DMS53 treated with DMSO at 0.1 percent for 48 hours (cell line): ENCODE measurements at regions not wholly inside any gene's neighbourhood (a gene's known extent, or its start where the extent isn't known, plus 50 kb on each side); places are given as distances from the start of the nearest gene placed in this dataset.
"Not testable (repeated sequence)": the region's sequence is repeated elsewhere in the genome, so short reads cannot be mapped to it uniquely, and the experiment has no call there.

Experiments
- DNase-seq: peaks from one replicate; lab custom pipeline; 2025; ENCODE audit not compliant: unreplicated experiment; lab: John Stamatoyannopoulos, UW

GRCh38 chrX:84611843-84612636 is 109.8 kb upstream of the HDX start:
- DNase-seq = no peak

DNA sequence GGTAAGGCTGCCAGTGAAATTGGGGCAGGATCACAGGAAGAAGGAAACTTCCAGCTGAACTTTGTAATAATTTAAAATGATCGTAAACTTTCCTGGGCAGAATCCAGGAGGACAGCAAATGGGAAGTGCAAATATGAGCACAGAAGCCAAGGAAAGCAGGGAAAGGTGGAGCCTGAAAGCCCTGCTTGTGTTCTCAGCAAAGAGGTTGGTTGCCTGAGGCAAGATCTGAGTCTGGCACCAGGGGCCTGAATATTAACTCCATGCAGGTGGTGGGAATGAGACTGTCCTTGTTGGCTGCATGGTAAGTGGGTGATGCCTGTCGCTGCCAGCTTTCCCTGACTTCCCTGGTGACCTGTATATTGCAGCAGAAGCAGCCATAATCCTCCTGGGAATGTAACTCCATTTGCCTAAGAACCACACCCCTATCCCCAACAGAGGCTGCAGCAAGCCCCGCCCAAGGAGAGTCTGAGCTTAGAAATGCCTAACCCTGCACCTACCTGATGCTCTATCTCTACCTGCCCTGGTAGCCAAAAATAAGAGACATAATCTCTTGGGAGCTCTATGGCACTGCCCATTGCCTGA is 132.0 kb upstream of the HDX start:
- DNase-seq = no peak

DNA sequence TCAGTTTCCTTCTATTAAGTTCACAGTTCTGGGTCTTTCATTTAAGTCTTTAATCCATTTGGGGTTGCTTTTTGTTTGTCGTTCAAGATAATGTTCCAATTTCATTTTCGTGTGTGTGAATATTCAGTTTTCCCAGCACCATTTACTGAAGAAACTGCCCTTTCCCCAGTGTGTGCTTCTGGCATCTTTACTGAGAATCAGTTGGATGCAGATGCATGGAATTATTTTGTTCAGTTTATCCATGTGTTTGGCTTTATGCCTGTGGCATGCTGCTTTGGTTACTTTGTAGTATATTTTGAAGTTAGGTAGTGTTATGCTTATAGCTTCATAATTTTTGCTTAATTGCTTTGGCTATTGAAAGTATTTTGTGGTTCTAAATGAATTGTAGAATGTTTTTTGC is 163.8 kb upstream of the HDX start:
- DNase-seq = no peak

DNA sequence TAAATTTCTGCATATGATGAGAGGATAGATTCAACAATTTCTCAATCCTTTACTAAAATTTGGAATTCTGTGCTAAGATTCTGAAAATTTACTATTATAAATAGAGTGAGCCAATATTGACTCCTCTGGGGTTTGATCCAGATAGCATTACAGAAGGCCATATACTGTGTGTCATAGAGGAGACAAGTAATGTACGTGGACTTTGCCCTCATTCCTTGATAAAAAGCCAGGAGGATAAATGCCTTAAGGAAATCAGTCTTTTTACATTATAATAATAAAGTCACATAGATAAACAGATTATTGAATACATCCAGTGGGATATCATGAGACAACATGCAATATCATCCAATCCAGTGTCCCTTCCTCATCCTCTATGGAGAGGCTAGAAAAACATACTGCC is 188.0 kb upstream of the HDX start:
- DNase-seq = no peak

GRCh38 chrX:84709987-84710386 is 207.7 kb upstream of the HDX start:
- DNase-seq = no peak

DNA sequence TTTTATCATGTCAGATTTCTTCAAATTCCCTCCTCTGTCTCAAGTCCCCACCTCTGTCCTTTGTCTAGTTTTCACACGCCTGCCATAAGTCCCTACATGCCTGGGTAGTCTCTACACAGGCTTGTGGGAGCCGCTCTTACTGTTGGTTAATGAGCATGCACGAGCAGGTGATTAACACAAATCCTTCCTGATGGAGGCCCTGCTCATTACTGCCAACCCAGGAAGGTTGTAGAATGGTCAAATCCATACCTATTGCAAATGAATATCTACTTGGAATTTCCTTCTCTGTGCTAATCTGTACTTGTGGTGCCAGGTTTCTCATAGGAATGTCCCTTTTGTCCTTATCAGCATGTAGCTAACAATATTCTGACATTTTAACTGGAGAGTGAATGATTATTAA is 208.4 kb upstream of the HDX start:
- no peak for DNase-seq

GRCh38 chrX:84712621-84713020 is 210.4 kb upstream of the HDX start:
- DNase-seq = no peak

DNA sequence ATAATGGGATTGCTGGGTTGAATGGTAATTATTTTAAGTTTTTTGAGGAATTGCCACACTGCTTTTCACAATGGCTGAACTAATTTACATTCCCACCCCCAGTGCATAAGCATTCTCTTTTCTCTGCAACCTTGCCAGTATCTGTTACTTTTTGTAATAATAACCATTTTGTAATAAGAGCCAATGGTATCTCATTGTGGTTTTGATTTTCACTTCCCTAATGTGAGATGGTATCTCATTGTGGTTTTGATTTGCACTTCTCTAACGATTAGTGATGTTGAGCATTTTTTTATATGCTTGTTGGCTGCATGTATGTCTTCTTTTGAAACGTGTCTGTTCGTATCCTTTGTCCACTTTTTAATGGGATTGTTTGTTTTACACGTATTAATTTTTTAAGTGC is 213.1 kb upstream of the HDX start:
- no peak for DNase-seq

DNA sequence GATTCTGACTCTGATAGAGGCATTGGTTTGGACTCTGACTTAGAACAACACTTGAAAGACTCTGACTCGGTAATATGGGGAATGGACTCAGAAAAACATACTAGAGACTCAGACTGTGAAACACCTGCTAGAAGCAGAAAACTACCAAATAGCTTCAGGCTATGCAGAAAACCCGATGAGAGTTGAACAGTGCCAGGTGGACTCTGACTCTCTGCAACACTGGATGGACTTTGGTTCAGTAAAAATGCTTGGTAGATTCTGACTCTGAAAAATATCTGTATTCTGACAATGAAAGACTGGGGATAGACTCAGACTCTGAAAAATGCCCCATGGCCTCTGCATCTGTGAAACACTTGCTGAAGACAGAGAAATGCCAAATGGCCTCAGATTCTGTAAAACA is 215.1 kb upstream of the HDX start:
- DNase-seq = no peak

- DNase-seq = no peak
Measured at GRCh38 chrX:84721416-84721815, 219.2 kb upstream of the HDX start.

DNA sequence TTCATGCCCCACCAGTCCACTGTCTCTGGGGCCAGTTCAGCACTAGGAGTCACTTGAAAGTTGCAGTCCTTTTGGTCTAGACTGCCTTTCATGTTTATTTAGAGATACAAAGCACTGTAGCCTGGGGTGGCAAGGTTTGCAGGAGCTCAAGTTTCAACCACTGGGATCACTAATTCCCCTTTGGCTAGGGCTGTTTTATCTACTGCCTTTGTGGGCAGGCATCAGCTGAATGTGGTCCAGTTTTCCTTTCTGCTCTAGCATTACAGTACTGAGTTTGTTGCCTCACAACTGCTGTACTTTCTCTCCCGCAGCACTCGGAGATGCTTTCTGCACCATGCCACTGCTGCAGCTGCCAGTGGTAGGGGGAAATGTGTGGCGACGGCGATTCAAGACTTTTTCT is 222.3 kb upstream of the HDX start:
- DNase-seq = no peak

DNA sequence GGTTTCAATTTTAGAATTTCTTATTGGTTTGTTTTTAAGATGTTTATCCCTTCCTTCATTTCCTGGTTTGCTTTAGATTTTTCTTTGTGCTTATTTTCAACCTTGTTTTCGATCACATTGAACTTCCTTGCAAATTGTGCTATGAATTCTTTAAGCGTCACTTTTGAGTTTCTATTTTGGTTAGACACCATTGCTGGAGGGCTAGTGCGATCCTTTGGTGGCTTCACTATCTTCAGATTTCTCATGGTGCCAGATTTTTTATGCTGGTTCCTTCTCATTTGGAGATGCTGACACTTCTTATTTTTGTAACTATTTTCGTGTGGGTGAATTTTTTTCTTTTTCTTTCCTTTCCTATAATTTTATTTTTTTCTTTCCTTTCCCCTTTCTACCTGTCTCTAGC is 227.2 kb upstream of the HDX start:
- peak; percentile 24 for DNase-seq

DNA sequence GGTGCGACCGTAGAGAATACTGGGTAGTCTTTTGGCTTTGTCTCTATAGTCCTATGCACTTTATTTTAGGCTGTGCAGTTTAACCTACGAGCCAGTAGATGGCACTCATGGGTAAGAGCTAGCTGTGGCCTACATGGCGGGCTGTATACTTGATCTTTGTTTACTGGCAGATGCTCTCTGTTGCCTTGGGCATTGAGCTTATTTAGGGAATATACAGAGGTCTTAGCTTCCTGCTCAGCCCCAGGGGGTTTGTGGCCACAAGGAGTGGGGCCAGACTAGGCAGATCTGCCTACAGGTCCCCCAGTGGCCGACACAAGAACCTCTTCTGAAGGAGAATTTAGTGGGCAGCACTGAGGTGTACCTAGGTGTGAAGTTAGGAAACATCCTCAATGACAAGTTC is 227.6 kb upstream of the HDX start:
- peak; percentile 71 for DNase-seq

DNA sequence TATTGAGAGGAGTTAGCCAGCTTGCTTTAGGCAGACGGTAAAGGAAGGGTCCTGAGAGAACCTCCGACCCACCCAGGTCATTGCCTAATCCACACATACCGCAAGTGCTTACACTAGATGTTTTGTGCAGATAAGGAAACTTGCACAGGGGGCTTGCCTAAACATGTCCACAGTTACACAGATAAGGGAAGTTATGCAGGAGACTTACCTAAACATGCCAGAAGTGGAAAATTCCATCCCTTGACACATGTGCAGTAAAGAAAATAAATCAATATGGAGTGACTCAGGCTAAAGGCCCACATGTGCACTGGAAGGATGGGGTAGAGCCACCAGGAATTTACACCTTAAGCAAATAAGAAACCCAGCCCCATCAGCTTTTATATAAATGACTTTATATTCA is 232.8 kb upstream of the HDX start:
- no peak for DNase-seq

DNA sequence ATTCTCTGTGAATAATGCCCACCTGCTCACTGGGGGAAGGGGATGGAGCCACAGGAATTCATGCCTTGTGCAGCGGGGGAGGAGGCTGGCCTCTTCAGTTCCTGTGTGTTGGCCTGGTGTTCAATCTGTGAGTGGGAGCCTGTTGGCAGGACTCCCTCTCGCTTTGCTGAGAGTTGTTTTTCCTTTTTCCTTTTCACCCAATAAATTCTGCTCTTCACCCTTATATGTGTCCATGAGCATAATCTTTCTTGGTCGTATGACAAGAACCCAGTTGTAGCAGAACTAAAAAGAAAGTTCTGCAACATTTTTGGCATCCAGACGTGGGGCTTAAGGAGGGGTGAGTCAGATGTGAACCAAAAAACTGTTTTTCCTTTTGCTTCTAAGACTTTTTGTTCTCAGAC is 235.2 kb upstream of the HDX start:
- no peak for DNase-seq

DNA sequence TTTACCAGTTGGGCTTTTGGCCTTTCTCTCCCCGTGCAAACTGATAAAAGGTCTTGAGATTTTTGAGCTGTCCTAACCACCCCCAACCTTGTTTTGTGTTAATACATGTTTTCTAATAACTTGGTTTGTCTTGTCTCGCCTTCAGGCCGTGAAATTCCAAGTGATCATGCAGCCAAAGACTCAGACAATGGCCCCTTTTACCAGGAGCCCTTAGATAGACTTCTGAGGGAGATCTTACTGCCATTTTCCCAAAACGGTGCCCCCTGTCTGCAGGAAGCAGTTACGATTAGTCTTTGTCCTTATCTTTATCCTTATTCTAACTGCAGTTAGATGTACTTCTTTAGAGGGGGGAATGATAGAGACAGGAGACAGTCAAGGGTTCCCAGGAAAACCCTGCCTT is 245.3 kb upstream of the HDX start:
- DNase-seq = no peak

DNA sequence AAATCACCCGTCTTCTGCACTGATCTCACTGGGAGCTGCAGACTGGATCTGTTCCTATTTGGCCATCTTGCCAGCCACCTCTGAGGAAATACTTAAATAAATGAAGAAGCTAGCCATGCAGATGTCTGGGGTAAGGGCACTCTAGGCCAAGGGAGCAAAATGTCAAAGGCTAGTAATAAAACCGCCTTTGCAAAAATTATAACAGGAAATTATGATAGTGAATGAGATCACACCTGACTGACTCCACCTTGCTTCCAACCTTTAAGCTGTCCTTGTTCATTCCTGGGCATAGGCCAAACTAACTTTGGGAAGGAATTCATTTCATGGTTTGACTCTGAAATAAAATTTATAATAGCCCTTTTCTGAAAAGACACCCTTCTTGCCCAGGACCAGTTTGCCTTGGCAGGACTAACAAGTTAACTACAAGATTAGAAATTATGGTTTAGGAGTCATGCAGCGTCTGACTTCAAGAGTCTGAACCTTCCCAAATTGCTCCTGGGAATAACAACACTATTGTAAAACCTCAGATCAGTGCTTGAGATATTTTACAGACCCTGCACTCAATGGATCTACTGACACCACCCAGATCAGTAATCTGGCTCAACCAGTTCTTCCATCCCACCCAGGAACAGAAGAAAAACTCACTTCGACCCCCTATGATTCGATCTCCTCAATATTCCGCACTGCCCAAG is 246.9 kb upstream of the HDX start:
- no peak for DNase-seq

DNA sequence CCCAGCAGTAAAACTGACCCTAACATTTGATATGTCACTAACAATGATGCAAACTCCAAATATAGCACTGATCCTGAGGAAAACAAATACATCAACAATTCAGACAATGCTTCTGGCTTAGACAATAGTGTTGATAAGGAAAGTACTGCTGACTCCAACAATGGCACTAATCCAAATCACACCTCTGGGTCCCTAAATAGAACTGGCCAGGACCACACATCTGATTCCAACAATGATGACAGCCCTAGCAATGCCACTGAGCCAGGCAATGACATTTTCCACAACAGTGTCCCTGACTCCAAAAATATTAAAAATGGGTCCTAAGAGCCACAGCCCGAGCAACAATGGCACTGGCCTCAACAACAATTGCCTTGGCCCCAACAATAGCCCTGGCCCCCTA is 243.1 kb upstream of the APOOL start:
- DNase-seq = no peak

DNA sequence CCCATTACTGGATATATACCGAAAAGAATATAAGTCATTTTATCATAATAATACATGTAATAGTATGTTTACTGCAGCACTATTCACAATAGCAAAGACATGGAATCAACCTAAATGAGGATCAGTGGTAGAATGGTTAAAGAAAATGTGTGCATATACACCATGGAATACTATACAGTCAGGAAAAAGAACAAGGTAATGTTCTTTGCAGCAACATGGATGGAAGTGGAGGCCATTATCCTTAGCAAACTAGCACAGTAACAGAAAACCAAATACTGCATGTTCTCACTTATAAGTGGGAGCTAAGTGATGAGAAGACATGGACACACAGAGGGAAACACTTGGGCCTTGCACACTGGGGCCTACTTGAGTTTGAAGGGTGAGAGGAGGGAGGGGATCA is 207.4 kb upstream of the APOOL start:
- no peak for DNase-seq

DNA sequence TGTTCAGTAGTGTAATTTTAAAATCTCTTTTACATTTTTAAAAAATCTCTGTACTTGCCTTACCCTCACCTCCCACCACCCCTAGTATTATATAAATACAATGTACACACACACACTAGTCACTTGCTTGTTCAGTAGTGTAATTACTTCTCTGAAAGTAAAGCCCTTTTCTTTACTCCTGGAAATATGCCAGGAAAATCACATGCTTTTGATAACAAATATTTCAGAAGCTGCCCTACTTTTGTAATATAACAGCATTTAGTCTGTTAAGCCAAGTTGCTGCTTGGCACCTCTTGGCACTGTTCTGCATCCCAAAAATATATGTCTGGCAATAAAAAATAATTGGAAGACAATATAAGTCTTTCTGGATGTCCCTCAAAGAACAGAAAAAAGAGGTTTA is 172.8 kb upstream of the APOOL start:
- DNase-seq = no peak

DNA sequence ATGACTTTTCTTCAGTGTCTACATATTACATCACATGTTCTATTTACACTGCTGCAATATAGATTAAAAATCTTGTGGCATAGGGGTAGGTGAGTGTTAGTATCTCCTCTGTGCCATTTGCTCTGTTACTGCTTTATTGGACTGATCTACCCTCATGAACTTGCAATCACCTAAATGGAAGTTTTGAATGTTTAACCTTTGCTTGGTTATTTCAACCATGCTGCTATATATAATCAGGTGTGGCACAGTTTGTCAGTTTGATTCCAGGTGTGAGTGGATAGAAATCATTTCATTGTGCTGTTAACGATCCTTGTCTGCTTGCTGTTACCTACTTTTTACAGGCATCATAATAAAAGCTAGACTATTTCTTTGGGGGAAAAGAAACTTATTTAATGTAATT is 157.1 kb upstream of the APOOL start:
- not testable (repeated sequence) for DNase-seq

GRCh38 chrX:84851183-84851582 is 152.5 kb upstream of the APOOL start:
- DNase-seq = not testable (repeated sequence)
